Small intestine (tissue), 7 donors: ENCODE measurements at regions not wholly inside any gene's neighbourhood (a gene's known extent, or its start where the extent isn't known, plus 50 kb on each side); places are given as distances from the start of the nearest gene placed in this dataset.
"Not testable (repeated sequence)": the region's sequence is repeated elsewhere in the genome, so short reads cannot be mapped to it uniquely, and the experiment has no call there.

Experiments used
- DNase-seq, 2 donors: peaks; one replicate each; pipeline versions ENCODE4 v3.0.0 to v3.0.0-alpha.2; 2013
- FAIRE-seq: peaks from 2 replicates; lab custom pipeline; 2012; peaks lifted over from hg19 to GRCh38; lab: Jason Lieb, UNC
- H3K27ac ChIP-seq, 3 donors: one replicate each; pipeline ENCODE4 v1.5.1; 2013; ENCODE audit warnings: low read length in 2 of 3, mild to moderate bottlenecking in 2 of 3, control low read depth in 1 of 3, inconsistent platforms in 1 of 3, low read depth in 1 of 3, moderate library complexity in 1 of 3
- H3K27me3 ChIP-seq, 3 donors: one replicate each; pipeline ENCODE4 v1.6.1; 2013; ENCODE audit warnings: low read length in 3 of 3, inconsistent platforms in 1 of 3; ENCODE audit not compliant: control insufficient read depth in 3 of 3, insufficient read depth in 3 of 3
- H3K36me3 ChIP-seq, 3 donors: one replicate each; pipeline ENCODE4 v1.6.1; 2013; ENCODE audit warnings: low read length in 3 of 3, inconsistent platforms in 1 of 3, low read depth in 1 of 3, mild to moderate bottlenecking in 1 of 3, moderate library complexity in 1 of 3; ENCODE audit not compliant: control insufficient read depth in 3 of 3, insufficient read depth in 2 of 3
- H3K4me1 ChIP-seq, 3 donors: one replicate each; pipeline ENCODE4 v1.6.1; 2013; ENCODE audit warnings: low read length in 2 of 3, inconsistent platforms in 1 of 3, low read depth in 1 of 3, mild to moderate bottlenecking in 1 of 3, moderate library complexity in 1 of 3; ENCODE audit not compliant: control insufficient read depth in 3 of 3, insufficient read depth in 2 of 3
- H3K4me3 ChIP-seq, 3 donors: one replicate each; pipeline ENCODE4 v1.5.1; 2013; ENCODE audit warnings: low read length in 3 of 3, control low read depth in 1 of 3, inconsistent platforms in 1 of 3, low read depth in 1 of 3, mild to moderate bottlenecking in 1 of 3, moderate library complexity in 1 of 3
- H3K9me3 ChIP-seq, 2 donors: one replicate each; pipeline ENCODE4 v1.6.1; 2013; ENCODE audit warnings: low read depth in 1 of 2, low read length in 1 of 2; ENCODE audit not compliant: control insufficient read depth in 2 of 2, insufficient read depth in 1 of 2
- WGBS, 3 donors: extraction: QIAGEN DNeasy Blood & Tissue Kit; methylation state at CpG; one replicate each; pipeline ENCODE4 v1.1.7; 2013; 5-methylcytosine and 5-hydroxymethylcytosine counted together
- donor health status: healthy with polysubstance abuse.
- donor health status: control.
- donor health status: control.
- donor health status: Bipolar disorder and iron deficiency.
- donor health status: healthy.

DNA sequence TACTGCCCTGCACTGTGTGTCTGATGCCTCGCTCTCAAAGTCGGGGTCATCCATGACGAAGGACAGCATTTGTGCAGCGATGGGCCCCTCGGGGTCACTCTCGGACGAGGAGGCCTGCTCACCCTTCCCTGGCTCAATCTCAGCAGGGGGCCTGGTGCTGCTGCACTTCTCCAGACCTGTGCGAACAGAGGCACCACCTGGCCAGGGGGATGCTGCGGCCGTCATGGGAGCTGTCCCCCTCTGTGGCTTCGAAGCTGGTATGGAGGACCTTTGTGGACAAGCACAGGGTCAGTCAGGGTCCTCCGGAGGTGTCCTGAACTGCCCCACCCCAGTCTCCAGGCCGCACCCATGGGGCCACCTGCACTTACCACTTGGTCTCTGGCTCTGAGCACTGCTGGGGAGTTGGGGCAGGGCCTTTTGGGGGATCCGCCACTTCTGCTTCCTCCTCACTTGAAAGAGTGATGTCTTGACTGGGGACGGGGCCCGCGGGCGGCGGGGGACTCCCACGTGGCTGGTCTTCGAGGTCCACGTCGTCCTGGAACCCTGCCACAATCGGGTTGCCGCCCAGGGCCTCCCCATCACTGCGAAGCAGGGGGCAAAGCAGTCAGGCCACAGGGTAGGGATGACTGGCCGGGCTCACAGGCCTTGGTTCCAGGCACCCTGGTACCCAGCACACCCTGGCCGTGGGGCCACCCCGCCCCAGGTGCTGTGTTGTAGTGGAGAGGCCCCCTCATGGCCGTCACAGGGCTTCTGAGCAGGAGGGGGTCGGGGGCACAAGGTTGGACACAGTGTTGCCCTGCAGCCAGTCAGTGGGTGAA, 306.7 kb downstream of the CCDC74A start:
- H3K27me3 ChIP-seq, H3K4me1 ChIP-seq, DNase-seq, FAIRE-seq, H3K36me3 ChIP-seq, H3K4me3 ChIP-seq, H3K27ac ChIP-seq, H3K9me3 ChIP-seq: not testable (repeated sequence)
- WGBS, 3 donors, result 74 to 88% (median 79%) methylated on average over 24 to 31 of the region's 31 CpGs

DNA sequence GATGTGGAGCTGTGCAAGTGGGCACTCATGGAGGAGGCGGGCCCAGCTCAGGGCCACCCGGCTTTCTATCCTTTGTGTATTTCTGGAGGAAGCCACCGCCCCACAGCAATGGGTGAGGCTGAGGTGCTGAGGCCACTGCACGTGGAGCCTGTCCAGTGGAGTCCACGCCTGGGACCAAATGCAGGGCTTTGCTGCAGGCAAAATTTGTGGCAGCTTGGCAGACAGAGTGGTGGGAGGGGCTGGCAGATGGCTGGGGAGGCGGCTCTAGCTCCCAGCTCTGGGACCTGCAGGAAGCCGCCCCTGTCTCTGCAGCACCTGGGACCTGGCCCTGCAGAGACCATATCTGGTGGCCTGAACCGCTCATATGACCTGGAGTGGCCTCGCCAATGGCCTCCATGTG, 307.3 kb downstream of the CCDC74A start:
- not testable (repeated sequence) for FAIRE-seq, H3K36me3 ChIP-seq, H3K27ac ChIP-seq, H3K27me3 ChIP-seq, H3K9me3 ChIP-seq, H3K4me3 ChIP-seq, DNase-seq, H3K4me1 ChIP-seq
- 61 to 81% (median 64%) methylated on average over 8 to 9 of the region's 9 CpGs for WGBS, 3 donors

DNA sequence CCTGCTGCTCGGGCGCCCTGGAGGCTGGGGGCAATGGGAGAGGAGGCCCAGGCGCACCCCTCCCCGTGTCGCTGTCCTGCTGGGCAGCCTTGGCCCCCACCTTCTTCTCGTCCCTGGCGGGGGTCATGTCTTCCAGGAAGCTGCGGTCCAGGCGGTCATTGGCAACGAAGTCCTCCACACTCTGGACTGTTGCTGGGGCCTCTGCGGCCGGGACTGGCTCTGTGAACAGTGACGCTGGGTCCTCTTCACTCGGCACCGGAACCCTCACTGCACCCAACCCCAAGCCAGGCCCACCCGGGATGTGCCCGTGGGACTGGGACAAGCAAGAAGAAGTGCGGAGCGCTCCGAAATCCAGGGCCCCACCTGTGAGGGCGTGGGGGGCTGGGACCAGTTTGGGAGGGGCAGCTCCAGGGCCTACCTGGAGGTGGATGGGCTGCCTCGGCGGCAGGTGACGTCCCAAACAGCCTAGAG, 308.0 kb downstream of the CCDC74A start:
- H3K36me3 ChIP-seq, result no peaks in the 10 kb centered on the region
- FAIRE-seq, result no peak
- H3K4me3 ChIP-seq, result no peak overlapping the region
- no peaks in the 10 kb centered on the region for H3K27me3 ChIP-seq
- 83 to 84% (median 83%) methylated on average over 23 to 24 of the region's 24 CpGs for WGBS, 3 donors
- no peaks in the 10 kb centered on the region for H3K4me1 ChIP-seq
- H3K27ac ChIP-seq, result no peak overlapping the region
- no peak for DNase-seq
- no peaks in the 10 kb centered on the region for H3K9me3 ChIP-seq

DNA sequence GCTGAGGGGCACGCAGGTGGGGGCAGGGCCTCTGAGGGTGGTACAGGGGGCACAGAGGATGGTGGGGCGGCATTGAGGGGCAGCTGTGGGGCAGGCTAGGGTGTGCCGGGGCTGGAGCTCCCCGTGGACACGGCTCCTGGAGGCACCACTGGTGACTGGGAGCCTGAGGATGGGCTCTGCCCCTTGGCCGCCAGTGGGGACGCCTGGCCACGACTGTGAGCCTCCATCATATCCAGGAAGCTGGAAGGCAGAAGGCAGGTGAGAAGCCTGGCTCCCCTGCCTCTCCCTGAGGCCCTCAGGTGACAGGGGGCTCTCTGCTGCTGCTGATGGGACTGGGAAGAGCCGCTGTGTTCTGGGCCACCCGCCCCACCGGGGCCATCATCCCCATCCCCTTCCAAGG, 308.4 kb downstream of the CCDC74A start:
- not testable (repeated sequence) for H3K4me3 ChIP-seq, H3K4me1 ChIP-seq, FAIRE-seq, H3K9me3 ChIP-seq, DNase-seq, H3K27me3 ChIP-seq, H3K27ac ChIP-seq, H3K36me3 ChIP-seq
- 80 to 87% (median 86%) methylated on average over 8 to 11 of the region's 11 CpGs for WGBS, 3 donors

DNA sequence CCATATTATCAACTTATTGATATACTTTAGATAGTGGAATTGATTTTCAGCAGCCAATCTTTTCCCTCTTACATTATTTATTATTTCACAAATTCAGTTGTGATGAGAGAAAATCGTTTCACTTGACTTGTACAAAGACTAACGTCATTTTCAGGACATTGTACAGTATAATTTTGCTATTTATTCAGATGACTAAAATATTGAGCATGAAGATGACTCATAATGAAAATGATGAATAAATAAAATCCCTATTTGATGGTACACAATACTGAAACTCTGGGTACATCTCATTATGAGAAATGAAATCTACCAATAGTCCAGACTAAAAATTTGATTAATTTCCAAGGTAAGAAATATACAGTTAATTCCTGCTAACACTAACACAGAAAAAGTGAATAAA, 316.4 kb downstream of the CCDC74A start:
- not testable (repeated sequence) for DNase-seq, H3K27ac ChIP-seq, H3K27me3 ChIP-seq, H3K9me3 ChIP-seq, H3K4me1 ChIP-seq, H3K4me3 ChIP-seq, FAIRE-seq, H3K36me3 ChIP-seq
- 28 to 43% (median 32%) methylated on average over 2 of the region's 2 CpGs for WGBS, 3 donors

DNA sequence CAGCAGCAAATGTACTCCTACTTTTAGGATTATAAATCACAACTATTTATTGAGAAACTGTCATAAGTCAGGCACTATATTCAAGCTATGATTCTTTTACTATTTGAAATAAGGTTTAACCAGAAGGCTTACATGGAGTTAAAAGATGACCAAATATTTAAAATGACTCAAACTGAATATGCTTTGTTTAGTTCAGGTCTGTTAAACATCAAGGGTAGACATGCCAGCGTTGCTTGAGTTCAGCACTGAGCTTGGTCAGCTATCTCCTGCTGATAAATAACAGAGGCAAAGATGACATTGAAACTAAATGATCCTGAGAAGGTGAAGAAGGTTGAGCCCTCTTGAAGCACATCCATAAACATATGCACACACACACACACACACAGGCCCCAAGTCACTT, 305.6 kb downstream of the ANKRD30BL start:
- 7 to 47% (median 32%) methylated on average over 1 of the region's 1 CpG for WGBS, 3 donors
- FAIRE-seq, H3K27me3 ChIP-seq, H3K4me1 ChIP-seq, DNase-seq, H3K27ac ChIP-seq, H3K36me3 ChIP-seq, H3K4me3 ChIP-seq, H3K9me3 ChIP-seq: not testable (repeated sequence)

DNA sequence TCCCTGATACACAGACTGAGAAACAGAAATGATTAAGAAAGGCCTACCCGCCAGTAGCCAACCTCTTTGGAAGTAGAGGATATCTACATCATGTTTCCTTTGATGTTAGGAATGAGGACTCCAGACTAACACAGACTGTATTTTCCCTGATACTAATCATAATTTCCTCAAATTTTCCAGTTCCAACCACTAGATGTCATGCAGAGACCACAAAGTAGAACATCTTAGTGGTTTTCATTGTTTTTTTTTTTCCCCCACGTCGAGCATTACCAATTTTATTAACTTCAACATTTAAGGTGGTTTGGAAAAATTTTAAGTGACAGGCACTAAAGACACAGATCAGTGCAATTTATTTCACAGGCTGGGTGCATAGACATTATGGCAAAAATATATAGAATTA, 303.6 kb downstream of the ANKRD30BL start:
- DNase-seq, H3K4me3 ChIP-seq, H3K27me3 ChIP-seq, H3K27ac ChIP-seq, H3K9me3 ChIP-seq, H3K36me3 ChIP-seq, H3K4me1 ChIP-seq: not testable (repeated sequence)
- WGBS, 3 donors, result 4 to 8% (median 7%) methylated on average over 3 of the region's 3 CpGs
- FAIRE-seq, result peak; percentile 95
